Panc1 (cell line): ENCODE measurements at regions not wholly inside any gene's neighbourhood (a gene's known extent, or its start where the extent isn't known, plus 50 kb on each side); places are given as distances from the start of the nearest gene placed in this dataset.

Experiments used
- CTCF ChIP-seq: fragments of 450-650 bp; IDR thresholded peaks from 2 replicates; pipeline ENCODE4 v1.5.1; 2017; ENCODE audit warnings: mild to moderate bottlenecking
- POLR2AphosphoS5 ChIP-seq: IDR thresholded peaks from 2 replicates; pipeline ENCODE4 v1.6.1; 2012; ENCODE audit warnings: mild to moderate bottlenecking, low read depth, low read length, moderate library complexity
- REST ChIP-seq, 2 experiments: IDR thresholded peaks; 2 replicates each; pipeline ENCODE4 v1.6.1; 2011 to 2012; ENCODE audit warnings: low read depth in 2 of 2, control low read depth in 1 of 2, low read length in 1 of 2, mild to moderate bottlenecking in 1 of 2, moderate library complexity in 1 of 2; ENCODE audit not compliant: insufficient read depth in 1 of 2

GRCh38 chr2:220293966-220294365, 666.5 kb downstream of the SLC4A3 start:
- TF ChIP-seq CTCF (no peak), POLR2AphosphoS5 (no peak), REST (IDR thresholded peaks at IDR 0.05; ENCODE audit: insufficient read depth in 1 of 2, low read depth in 2 of 2, low read length in 1 of 2) (no peak)
